HG03378 (cell line): ENCODE measurements at regions not wholly inside any gene's neighbourhood (a gene's known extent, or its start where the extent isn't known, plus 50 kb on each side); places are given as distances from the start of the nearest gene placed in this dataset.

Experiments
- ATAC-seq: cut with Tn5 transposase; IDR thresholded peaks from one replicate; pipeline ENCODE4 v1.9.1; 2021; ENCODE audit warnings: mild to moderate bottlenecking, moderate library complexity; ENCODE audit not compliant: unreplicated experiment

DNA sequence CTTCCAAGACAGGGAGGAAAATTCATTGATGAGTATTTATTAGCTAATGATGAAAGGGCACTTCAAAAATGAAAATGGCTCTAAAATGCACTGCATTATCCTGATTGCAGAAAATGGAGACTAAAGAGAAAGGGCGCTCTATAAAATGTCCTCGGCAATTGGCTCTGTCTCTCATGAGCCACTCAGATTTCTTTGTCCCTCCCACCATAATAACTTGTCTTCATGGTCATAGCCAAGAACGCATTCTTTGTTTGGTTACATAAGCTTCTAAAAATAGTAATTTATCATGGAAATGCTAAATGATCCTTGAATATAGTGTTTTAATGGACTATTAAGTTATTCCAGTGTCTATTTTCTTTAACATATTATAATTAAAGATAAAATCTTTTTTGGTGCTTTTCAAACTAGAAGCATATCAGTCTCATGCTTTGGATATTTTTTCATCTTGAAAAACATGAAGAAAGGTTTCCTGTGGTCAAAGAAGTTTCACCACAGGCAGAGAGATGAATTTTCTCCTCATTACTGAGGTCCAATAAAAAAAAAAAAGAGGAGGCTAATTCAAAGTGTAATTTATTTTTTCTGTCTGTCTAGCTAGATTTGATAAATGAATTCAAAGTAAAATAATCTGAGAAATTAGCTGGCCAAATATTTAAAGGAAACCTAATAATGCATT lies 238.1 kb upstream of the BLID start:
- no peak for ATAC-seq

DNA sequence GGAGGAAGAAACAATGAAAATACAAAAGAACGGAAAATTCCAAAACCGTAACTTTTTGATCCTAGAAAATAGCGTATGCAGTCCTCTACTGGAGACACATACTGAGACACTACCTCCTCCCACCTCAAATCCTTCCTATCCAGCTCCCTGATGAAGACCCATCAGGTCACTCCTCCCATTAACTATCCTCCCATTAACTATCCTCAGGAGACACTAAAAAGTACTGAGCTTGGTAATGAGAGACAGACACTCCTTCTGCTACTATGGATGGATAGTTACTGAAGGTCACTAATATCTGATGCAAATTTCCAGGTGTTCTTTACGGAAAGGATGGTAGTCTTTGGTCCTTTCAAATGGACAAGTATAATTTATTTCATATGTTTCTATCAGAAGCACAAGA lies 237.5 kb upstream of the BLID start:
- ATAC-seq: no peak

DNA sequence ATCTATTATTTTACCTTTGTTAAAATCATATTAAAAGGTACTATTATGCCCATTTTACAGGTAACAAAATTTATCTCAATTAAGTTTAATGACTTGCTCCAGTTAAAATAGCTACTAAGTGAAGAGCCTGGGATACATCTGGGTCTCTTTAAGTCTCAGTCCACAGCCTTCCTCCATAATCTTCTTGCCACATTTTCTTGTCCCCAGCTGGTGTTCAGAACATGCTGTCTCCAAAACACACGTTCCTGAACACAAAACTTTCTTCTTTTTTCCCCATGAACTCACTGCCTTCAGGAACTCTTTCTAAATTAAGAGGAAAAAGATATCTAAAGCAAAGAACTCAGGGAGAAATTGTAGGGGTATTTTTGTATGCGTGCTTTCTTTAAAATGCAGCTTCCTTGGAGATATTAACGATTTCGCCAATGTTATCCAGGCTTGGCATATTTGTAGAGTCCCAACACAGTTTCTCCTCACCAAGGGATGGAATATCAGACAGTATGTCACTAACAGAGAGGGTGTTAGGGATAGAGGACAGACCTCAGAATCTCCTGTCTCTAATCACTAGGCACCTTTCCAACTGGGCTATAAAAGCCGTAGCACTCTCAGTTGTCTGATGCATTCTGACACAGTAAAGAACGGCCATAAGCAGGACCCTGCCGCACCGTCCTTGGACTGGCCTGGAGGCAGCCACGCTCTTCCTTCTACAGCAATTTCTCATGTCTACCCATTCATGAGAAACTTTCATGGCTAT lies 232.8 kb upstream of the BLID start:
- no peak for ATAC-seq

DNA sequence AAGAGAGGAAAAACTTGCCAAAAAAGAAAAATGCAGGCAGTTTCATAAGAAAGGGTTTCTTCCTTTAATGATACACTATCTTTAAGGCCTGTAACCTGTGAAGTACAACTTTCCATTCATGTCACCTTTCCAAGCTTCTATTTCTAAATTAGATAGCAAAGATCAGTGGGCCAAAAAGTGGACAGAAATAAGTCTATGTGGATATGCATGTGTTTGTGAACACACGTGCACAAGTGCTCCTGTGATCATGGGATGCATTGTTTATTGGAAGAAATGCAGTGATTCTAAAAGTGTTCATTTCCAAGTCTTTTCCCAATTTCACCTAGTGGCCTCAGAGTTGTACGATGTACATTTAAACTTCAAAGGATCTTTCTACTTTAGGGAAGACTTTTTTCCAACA lies 230.0 kb upstream of the BLID start:
- no peak for ATAC-seq

DNA sequence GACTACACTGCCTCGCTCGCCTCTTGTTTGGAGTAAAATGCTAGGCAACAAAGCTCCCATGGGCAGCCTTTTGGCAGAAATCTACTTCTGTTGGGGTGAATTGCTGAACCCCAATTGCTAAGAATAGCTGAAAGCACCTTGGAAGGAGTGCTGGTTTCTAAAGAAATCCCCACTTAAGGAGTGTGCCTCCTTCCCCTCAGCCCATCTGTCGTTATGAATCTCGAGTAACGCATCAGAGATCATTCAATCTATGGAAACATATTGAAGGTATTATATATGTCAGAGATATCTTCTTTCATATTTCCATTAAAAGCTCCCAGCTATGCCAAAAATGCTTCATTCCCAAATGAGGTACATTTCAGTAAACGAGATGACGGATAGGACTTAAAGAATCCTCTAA lies 229.6 kb upstream of the BLID start:
- ATAC-seq: no peak

DNA sequence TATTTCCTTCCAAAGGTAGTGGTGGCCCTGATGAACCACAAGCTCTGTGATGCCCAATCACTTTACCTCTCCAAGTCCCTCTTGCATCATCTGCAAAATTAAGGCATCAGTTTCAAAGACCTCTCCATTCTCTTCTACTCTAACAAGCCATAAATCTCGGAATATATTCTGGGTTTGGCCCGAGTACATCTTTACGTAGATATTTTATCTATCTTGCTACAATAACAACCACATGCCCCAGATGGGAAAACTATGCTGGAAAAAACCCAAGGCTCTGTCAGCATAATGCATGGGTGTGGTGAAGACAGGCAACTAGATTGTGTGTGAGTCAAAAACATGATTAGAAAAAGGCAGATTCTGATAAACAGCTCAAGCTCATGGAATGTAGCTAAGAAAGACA lies 228.2 kb upstream of the BLID start:
- no peak for ATAC-seq

DNA sequence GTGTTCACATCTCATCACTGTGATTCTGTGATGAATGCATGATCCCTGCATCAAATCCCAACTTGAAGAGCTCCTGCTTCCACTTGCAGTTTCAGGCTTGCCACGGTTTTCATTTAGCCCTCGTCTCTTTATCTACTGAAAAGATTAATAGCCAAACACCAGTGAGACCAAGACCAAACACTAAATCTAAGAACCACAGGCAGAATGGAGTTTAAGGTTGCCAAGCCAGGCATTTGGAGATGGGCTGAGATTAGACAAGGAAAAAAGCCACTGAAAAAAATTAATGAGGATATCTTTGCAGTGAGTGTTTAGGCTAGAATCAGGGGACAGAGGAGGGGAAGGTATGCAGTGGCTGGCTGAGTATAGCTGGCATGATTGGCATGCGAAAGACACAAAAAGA lies 227.2 kb upstream of the BLID start:
- ATAC-seq: no peak

DNA sequence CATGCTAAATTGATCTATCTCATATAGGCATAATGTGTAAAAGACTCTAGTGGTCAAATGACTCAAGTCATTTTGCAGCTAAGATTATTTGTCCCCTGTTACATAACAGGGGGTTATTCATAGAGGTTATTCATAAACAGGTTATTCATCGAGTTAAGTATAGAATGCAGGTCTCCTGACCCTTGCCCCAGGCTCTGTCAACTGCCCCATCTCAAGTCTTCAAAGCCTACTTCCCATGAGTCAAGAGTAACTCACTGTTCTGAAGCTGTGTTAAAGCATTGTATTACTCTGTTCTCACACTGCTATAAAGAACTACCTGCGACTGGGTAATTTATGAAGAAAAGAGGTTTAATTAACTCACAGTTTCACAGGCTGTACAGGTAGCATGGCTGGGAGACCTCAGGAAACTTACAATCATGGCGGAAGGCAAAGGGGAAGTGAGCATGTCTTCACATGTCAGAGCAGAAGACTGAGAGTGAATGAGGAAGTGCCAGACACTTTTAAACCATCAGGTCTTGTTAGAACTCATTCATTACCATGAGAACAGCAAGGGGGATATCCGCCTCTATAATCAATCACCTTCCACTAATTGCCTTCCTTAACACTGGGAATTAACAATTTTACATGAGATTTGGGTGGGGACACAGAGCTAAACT lies 226.2 kb upstream of the BLID start:
- no peak for ATAC-seq

DNA sequence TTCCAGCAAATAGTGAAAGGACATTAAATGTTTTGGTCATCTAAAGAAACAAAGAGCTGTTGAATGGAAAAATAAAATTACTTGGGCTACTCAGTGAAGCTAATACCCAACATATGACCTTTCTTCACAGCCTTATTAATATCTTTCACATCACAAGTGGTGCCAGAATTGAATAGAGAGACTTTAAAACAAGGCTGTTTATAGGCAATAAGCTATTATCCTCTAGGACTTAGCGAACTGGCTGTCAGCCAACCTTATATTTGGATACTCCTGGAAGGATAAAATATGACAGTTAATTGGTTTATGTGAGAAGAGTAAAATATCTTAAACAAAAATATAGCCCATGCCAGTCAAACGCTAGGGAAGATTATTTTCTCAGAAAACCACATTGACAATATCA lies 225.5 kb upstream of the BLID start:
- no peak for ATAC-seq

DNA sequence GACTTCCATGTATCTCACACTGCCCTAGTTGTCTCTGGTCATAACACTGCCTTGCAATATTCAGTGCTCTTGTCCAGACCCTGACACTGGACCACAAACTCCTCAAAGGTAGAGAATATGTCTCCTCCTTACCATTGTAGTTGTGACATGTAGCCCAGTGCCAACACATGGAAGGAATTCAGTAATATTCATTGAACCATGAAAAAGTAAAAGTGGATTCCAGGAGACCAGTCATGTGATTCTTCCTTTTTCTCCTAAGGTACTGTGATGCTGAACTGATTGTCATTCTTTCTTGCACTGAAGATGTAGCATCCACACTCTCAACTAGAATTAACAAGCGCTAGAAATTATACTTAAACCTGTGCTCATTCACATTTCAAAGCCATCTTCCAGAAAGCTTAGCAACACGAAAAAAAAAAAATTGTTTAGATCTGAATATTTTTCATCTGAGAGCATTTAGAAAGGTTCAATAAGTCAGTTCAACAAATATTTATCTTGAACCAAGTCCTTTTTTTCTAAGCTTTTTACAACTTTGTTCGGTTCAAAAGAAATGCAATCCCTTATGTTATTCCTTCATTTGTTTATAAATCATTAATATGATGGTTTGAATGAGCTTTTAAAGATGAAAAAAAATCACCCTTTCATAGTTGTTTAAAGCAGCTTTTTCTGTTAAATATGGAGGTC lies 224.7 kb upstream of the BLID start:
- no peak for ATAC-seq

DNA sequence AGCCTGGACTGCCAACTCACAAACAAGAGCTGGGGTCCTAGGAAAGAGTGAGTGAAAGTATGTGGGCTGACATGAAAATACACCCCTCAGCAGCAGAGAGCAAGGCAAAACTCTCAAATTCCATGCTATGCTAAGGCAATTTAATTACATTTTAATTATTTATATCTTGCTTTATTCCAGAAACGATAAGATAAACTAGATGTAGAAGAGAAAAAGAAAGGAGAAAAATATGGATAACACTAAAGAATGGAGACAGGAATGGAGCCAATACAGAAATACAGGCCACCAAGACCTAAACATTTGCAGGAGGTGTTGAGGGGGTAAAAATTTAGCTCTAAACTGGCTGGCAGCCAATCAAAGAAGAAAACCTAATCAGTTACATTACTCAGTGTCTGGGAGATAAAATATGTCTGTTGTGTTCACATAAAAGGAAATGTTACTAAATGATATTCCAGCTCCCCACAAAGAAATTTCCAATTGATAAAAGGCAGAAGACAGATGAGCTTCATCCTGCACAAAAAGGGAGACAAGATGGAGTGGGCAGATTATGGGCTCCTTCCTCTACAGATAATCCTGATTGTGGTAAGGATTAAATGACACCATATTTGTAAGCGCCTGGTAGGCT lies 223.5 kb upstream of the BLID start:
- ATAC-seq: no peak

DNA sequence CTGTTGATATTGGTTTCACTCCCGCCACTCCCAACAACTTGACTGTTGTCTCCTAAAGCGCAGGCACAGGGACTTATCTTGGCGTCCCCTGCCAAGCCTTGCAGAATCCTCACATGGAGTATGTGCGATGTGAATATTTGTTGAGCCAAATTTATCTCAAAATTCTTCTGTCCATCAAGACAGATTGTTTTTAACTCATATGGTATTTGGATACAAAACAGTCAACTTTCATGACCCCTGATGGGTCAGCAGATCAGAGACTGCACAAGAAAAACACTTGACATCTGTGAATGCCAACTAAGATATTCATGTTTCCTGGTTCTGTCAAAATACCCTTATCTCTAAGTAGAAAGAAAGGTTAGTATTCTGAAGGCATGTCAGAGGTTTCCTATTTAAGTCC lies 221.7 kb upstream of the BLID start:
- ATAC-seq: no peak

DNA sequence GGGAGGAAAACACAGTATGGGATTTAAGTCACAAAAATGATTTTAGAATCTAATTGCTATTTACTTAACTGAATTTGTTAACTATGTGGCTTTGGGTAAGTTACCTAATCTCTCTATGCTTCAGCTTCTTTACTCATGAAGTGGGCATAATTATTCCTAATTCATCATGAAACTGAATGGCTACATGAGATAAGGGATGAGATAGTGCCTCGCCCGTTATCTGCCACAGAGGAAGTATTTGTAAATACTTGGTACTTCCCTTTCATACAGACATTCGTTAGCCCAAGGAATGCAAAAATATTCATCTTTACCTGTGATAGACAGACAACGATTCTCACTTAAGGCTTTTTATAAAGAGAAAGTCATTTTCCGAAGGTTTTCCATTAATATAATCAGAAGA lies 221.2 kb upstream of the BLID start:
- ATAC-seq: no peak

DNA sequence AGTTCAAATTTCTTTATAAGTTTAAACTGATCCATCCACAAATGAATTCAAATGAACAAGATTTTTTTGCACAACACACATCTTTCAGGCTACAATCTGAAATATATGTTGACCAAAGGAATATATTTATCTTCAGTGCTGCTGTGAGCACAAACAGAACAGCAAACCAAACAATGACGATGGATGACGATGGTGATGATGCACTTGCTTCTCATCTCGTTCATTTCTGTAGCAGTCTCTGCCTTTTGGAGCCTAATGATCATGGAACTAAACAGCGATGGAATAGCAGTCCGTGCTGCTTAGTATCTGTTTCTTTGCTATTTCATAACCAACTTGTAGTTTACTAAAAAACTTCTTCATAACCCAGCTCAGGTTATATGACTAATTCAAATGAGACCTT lies 220.7 kb upstream of the BLID start:
- ATAC-seq: no peak

DNA sequence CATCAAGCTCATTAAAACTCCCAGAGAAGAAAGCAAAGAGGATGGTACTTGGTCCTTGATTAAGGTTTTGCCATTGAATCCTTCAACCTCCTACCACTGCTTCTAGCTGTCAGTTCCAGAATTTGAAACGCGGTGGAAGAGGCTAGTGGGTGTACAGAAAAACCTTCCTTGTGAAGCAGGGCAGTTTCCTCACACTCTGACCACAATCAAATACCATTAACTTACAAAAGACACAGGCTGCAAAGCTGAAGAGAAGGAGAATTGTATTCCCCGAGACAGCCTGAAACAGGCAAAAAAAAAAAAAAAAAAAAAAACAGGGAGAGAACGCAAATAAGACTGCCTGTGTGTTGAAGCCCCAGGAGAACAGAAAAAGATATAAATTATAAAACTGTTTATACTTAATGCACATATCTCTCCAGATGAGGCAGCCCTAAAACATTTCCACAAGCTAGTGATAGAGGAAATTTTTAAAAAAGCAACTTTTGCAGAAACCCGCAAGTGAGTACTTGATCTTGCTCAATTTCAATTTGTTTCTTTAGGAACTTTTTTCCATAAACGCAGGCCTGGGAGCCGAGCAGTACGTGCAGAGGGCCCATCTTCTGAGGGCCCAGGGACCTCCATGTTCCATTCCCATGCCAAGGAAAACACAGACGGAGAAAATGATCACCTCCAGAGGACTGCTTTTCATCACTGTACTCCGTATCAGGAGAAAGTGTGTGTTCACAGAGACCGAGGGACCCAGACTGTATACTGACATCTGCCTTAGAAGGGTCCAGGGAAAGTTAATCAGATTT lies 218.7 kb upstream of the BLID start:
- no peak for ATAC-seq

DNA sequence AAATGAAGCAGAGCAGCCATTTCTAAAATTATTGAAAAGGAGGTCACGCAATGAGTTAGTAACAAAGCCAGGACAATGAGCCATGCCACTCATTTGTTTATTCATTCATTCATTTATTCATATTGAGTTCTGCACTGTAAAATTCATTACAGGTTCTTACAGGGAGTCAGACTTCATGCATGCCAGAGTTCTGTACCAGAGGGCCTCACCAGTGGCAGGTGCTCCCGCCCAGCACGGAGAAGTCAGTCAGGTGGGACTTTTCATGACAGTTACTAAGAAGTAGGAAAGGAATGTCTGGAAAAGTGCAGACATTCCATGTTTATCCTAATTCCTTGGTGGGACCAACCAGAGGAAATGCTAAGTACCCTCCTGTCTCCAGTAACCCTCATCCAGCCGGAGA lies 217.5 kb upstream of the BLID start:
- no peak for ATAC-seq

DNA sequence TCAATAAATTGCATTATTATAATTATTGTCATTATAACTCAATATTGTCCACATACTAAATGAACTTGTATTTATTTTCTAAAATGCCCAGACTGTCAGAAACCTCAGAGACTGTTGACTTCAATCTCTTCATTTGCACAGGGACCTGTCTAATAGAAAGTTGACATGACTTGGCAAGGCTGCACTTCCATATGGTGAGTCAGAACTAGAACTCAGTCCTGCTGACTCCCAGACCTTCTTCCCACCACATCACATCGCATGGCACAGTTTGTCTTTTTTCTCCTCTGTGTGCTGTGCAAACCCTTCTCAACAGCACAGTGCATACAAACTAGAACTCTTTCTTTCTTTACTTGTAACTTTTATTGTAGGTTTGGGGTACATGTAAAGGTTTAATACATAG lies 215.1 kb upstream of the BLID start:
- ATAC-seq: no peak

DNA sequence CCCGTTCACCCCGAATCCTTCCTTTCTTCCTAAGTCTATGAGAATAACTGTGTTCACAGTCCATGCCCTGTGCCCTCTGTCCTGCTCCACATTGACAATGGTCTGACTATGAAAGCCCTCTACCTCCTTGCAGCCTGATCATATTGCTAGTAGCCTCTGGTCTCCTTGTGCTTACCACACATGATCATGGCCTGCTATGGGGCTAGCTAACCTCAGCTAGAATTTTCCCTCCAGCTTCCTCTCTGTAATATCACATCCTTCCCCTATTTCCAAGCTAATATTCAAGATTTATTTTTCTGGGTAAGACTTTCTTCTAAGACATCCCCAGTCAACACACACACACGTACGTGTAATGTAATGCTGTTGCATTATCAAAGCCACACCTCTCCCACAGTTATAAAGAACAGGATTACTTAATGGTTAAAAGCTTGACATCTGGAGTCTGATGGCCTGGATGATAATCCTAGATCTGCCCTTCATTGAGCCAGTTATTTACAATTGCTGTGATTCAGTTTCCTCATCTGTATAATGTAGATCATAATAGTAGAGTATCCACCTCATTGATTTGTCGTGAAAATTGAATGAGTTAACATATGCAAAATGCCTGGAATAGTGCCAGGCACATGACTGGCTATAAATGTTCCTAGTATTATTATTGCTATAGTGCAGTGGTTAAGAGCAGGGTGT lies 214.4 kb upstream of the BLID start:
- ATAC-seq: no peak

DNA sequence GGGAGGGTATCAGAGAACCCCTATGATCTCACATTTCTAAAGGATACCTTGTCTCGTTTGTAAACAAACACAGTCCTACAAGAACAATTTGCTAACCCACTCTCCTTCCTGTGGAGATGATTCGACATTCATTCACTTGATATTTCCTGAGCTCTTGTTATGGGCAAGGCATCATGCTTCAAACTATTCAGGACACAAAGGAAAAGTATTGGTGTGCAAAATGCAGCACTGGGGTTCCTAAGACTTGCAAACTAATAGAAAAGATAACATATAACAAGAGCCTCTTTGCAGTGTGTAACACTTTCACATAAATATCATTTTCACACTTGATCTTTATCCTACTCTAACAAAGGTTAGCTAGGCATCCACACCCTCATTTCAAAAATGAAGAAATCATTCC lies 211.5 kb upstream of the BLID start:
- ATAC-seq: no peak
